GM23248 (cell line): ENCODE measurements at regions not wholly inside any gene's neighbourhood (a gene's known extent, or its start where the extent isn't known, plus 50 kb on each side); places are given as distances from the start of the nearest gene placed in this dataset.

Experiments used
- EZH2 ChIP-seq: fragments of 200-600 bp; sonication (generic); IDR thresholded peaks from 2 replicates; pipeline ENCODE4 v1.6.1; 2018; ENCODE audit warnings: antibody characterized with exemption, mild to moderate bottlenecking; ENCODE audit not compliant: insufficient read depth, poor library complexity, severe bottlenecking
- EZH2phosphoT487 ChIP-seq: fragments of 200-600 bp; sonication (generic); IDR thresholded peaks from 2 replicates; pipeline ENCODE4 v1.6.1; 2018; ENCODE audit warnings: antibody characterized with exemption, moderate library complexity, mild to moderate bottlenecking, low read depth; ENCODE audit not compliant: insufficient read depth

- no peak for TF ChIP-seq EZH2
- no peak for TF ChIP-seq EZH2phosphoT487
Measured at GRCh38 chr7:4430227-4430626, 251.9 kb upstream of the FOXK1 start.
